ENCODE measurements at regions not wholly inside any gene's neighbourhood (a gene's known extent, or its start where the extent isn't known, plus 50 kb on each side); places are given as distances from the start of the nearest gene placed in this dataset.

DNA sequence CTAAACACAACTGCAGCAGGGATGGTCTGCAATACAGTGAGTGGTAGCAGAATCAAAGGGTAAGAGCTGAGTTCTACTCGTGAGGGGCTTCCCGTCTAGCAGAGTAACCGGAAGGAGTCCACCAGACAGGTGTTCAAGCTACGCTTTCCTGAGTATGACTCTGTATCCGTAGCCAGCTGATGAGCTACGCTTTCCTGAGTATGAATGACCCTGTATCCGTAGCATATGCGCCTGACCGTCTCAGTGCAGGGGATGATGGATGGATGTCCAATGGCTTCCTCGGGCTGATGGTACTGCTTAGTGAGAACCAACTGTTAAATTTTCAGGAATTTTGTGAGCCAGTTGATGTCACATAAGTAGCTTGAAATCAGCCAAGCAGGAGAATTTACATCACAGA lies 244.1 kb upstream of the MYT1L start:
- TF ChIP-seq EP300 (IDR thresholded peaks at IDR 0.05) (no peak), POLR2A (IDR thresholded peaks at IDR 0.05) (no peak)
- TF ChIP-seq, protein P1, sequence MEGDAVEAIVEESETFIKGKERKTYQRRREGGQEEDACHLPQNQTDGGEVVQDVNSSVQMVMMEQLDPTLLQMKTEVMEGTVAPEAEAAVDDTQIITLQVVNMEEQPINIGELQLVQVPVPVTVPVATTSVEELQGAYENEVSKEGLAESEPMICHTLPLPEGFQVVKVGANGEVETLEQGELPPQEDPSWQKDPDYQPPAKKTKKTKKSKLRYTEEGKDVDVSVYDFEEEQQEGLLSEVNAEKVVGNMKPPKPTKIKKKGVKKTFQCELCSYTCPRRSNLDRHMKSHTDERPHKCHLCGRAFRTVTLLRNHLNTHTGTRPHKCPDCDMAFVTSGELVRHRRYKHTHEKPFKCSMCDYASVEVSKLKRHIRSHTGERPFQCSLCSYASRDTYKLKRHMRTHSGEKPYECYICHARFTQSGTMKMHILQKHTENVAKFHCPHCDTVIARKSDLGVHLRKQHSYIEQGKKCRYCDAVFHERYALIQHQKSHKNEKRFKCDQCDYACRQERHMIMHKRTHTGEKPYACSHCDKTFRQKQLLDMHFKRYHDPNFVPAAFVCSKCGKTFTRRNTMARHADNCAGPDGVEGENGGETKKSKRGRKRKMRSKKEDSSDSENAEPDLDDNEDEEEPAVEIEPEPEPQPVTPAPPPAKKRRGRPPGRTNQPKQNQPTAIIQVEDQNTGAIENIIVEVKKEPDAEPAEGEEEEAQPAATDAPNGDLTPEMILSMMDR (IDR thresholded peaks at IDR 0.05) = no peak
- DNase-seq = no peak
- WGBS, 3 donors = 78 to 84% (median 82%) methylated on average over 10 of the region's 10 CpGs
- no peak overlapping the region for H3K4me3 ChIP-seq
- intact Hi-C loops (cut with DNase I) = no loop called here
- H3K27ac ChIP-seq = no peak overlapping the region
- H3K4me1 ChIP-seq (ENCODE audit: insufficient read depth) = no peaks in the 10 kb centered on the region
- H3K36me3 ChIP-seq = no peaks in the 10 kb centered on the region
- H3K9me3 ChIP-seq = no peaks in the 10 kb centered on the region
- no peaks in the 10 kb centered on the region for H3K27me3 ChIP-seq

DNA sequence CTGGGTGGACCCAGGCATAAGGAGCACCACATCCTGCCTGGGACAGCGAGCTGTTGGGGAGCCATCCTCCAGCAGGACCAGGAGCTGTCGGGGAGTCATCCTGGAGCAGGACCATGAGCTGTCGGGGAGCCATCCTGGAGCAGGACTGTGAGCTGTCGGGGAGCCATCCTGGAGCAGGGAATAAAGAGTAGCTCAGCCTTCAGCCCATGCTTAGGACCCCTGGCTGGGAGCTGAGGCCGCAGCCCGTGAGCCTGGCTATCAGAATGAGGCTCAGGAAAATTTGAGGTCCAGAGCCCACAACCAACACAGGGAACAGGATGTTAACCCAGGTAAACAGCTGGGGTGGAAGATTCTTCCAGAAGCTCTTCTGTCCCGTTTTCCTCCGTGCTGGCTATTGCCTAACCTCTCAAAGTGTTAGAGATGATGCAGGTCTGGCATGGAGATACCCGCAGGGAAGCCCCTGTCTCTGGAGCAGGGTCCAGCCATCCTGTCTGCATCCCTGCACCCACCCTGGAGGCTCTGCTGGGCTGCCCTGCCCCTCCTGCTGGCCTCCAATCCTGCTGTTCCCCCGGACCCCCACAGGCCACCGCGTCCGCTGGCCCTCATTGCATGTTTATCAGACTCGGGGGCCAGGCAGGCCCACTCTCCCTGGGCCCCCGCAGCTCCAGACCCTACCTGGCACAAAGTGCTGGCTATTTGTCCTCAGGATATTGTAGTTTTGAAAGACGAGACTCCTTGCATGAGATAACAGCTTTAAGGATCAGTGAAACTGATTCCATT lies 243.5 kb upstream of the MYT1L start:
- intact Hi-C loops (cut with DNase I) = no loop called here
- TF ChIP-seq EP300 (IDR thresholded peaks at IDR 0.05) (no peak), POLR2A (IDR thresholded peaks at IDR 0.05) (no peak)
- TF ChIP-seq, protein P1 (IDR thresholded peaks at IDR 0.05) = no peak
- Histone ChIP-seq H3K27ac (no peak overlapping the region), H3K9me3 (no peaks in the 10 kb centered on the region), H3K4me3 (no peak overlapping the region), H3K27me3 (no peaks in the 10 kb centered on the region), H3K36me3 (no peaks in the 10 kb centered on the region), H3K4me1 (ENCODE audit: insufficient read depth) (no peaks in the 10 kb centered on the region)
- WGBS, 3 donors = 67 to 79% (median 72%) methylated on average over 15 of the region's 16 CpGs
- no peak for DNase-seq

DNA sequence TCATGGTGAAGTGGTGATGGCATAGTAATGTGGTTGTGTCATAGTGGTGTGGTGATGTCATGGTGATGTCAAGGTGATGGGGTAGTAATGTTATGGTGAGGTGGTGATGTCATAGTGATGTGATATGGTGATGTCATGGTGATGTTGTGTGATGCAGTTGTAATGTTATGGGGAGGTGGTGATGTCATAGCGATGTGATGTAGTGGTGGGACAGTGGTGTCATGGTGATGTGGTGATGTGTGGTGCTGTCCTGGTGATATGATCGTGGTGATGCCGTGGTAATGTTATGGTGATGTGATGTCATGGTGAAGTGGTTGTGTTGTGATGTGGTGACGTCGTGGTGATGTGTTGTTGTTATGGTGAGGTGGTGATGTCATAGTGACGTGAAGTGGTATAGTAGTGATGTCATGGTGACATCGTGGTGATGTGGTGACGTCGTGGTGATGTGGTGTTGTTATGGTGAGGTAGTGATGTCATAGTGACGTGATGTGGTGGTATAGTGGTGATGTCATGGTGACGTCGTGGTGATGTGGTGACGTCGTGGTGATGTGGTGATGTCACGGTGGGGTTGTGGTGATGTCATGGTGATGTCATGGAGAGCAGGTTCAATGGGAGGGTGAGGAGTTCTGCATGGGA lies 242.7 kb upstream of the MYT1L start:
- no peaks in the 10 kb centered on the region for H3K36me3 ChIP-seq
- intact Hi-C loops (cut with DNase I) = no loop called here
- 94 to 95% (median 94%) methylated on average over 15 of the region's 15 CpGs for WGBS, 3 donors

DNA sequence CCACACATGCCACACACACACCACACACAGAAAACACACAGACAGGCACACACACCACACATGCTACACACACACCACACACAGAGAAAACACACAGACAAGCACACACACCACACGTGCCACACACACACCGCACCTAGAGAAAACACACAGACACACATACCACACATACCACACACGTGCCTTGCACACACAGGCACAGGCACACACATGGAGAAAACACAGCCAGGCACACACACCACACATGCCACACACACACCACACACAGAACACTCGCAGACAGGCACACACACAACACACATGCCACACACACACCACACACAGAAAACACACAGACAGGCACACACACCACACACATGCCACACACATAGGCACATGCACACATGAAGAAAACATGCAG lies 242.1 kb upstream of the MYT1L start:
- Histone ChIP-seq H3K4me1 (ENCODE audit: insufficient read depth) (no peaks in the 10 kb centered on the region), H3K27ac (no peak overlapping the region), H3K27me3 (no peaks in the 10 kb centered on the region), H3K4me3 (no peak overlapping the region), H3K9me3 (no peaks in the 10 kb centered on the region), H3K36me3 (no peaks in the 10 kb centered on the region)
- WGBS, 3 donors = 80 to 93% (median 92%) methylated on average over 4 of the region's 4 CpGs
- intact Hi-C loops (cut with DNase I) = no loop called here
- DNase-seq = no peak
- TF ChIP-seq EP300 (IDR thresholded peaks at IDR 0.05) (no peak), POLR2A (IDR thresholded peaks at IDR 0.05) (no peak)
- TF ChIP-seq, protein P1 (IDR thresholded peaks at IDR 0.05) = no peak

More for the DNA sequence above, 242.7 kb upstream of the MYT1L start:
- no peaks in the 10 kb centered on the region for H3K27me3 ChIP-seq
- no peak overlapping the region for H3K4me3 ChIP-seq
- no peaks in the 10 kb centered on the region for H3K9me3 ChIP-seq
- H3K27ac ChIP-seq = no peak overlapping the region
- DNase-seq = no peak
- no peaks in the 10 kb centered on the region for H3K4me1 ChIP-seq (ENCODE audit: insufficient read depth)
- no peak for TF ChIP-seq EP300 (IDR thresholded peaks at IDR 0.05)
- TF ChIP-seq, protein P1 (IDR thresholded peaks at IDR 0.05) = no peak
- no peak for TF ChIP-seq POLR2A (IDR thresholded peaks at IDR 0.05)
